ENCODE measurements at regions not wholly inside any gene's neighbourhood (a gene's known extent, or its start where the extent isn't known, plus 50 kb on each side); places are given as distances from the start of the nearest gene placed in this dataset.

- no peak for DNase-seq
Measured at GRCh38 chr6:141301779-141302178, 830.9 kb upstream of the GJE1 start.

- DNase-seq: no peak
Measured at GRCh38 chr6:141290941-141291721, 841.6 kb upstream of the GJE1 start.

- DNase-seq: no peak
Measured at GRCh38 chr6:141288947-141289346, 843.8 kb upstream of the GJE1 start.

GRCh38 chr6:141282263-141282662 is 850.5 kb upstream of the GJE1 start:
- no peak for DNase-seq

GRCh38 chr6:141269684-141270083 is 863.0 kb upstream of the GJE1 start:
- no peak for DNase-seq

- DNase-seq: no peak
Measured at GRCh38 chr6:141267420-141267819, 865.3 kb upstream of the GJE1 start.

GRCh38 chr6:141265756-141266623 is 866.7 kb upstream of the GJE1 start:
- no peak for DNase-seq

- DNase-seq: no peak
Measured at GRCh38 chr6:141264101-141264500, 868.6 kb upstream of the GJE1 start.

- DNase-seq: no peak
Measured at GRCh38 chr6:141261672-141262060, 871.1 kb upstream of the GJE1 start.

- no peak for DNase-seq
Measured at GRCh38 chr6:141261016-141261671, 871.6 kb upstream of the GJE1 start.

- no peak for DNase-seq
Measured at GRCh38 chr6:141260627-141261015, 872.1 kb upstream of the GJE1 start.

GRCh38 chr6:141259807-141260206 is 872.9 kb upstream of the GJE1 start:
- DNase-seq: no peak

- DNase-seq: no peak
Measured at GRCh38 chr6:141259091-141259490, 873.6 kb upstream of the GJE1 start.

GRCh38 chr6:141258516-141258915 is 874.2 kb upstream of the GJE1 start:
- DNase-seq: no peak

- DNase-seq: no peak
Measured at GRCh38 chr6:141254336-141254735, 878.4 kb upstream of the GJE1 start.

- DNase-seq: no peak
Measured at GRCh38 chr6:141252828-141253608, 879.7 kb upstream of the GJE1 start.

GRCh38 chr6:141251286-141251685 is 881.4 kb upstream of the GJE1 start:
- no peak for DNase-seq

GRCh38 chr6:141248021-141248799 is 884.5 kb upstream of the GJE1 start:
- no peak for DNase-seq

GRCh38 chr6:141244366-141244765 is 888.4 kb upstream of the GJE1 start:
- no peak for DNase-seq

GRCh38 chr6:141242957-141243356 is 889.8 kb upstream of the GJE1 start:
- DNase-seq: no peak

GRCh38 chr6:141229296-141229695 is 903.4 kb upstream of the GJE1 start:
- DNase-seq: no peak

- no peak for DNase-seq
Measured at GRCh38 chr6:141218583-141218982, 914.1 kb upstream of the GJE1 start.
